ENCODE measurements at regions not wholly inside any gene's neighbourhood (a gene's known extent, or its start where the extent isn't known, plus 50 kb on each side); places are given as distances from the start of the nearest gene placed in this dataset.
"Not testable (repeated sequence)": the region's sequence is repeated elsewhere in the genome, so short reads cannot be mapped to it uniquely, and the experiment has no call there.

GRCh38 chr21:5105939-5106708 lies 5415.3 kb upstream of the TPTE start:
- not testable (repeated sequence) for DNase-seq

- peak; percentile 28 to 44 for DNase-seq
Measured at GRCh38 chr21:5106767-5107464, 5414.5 kb upstream of the TPTE start.

GRCh38 chr21:5107637-5108036 lies 5413.7 kb upstream of the TPTE start:
- not testable (repeated sequence) for DNase-seq

GRCh38 chr21:5108048-5108775 lies 5413.2 kb upstream of the TPTE start:
- DNase-seq = not testable (repeated sequence)

GRCh38 chr21:5111197-5111596 lies 5410.2 kb upstream of the TPTE start:
- not testable (repeated sequence) for DNase-seq

GRCh38 chr21:5113092-5113491 lies 5408.3 kb upstream of the TPTE start:
- not testable (repeated sequence) for DNase-seq

- not testable (repeated sequence) for DNase-seq
Measured at GRCh38 chr21:5114468-5114867, 5406.9 kb upstream of the TPTE start.

GRCh38 chr21:5114893-5115645 lies 5406.3 kb upstream of the TPTE start:
- DNase-seq = not testable (repeated sequence)

GRCh38 chr21:5115646-5116343 lies 5405.6 kb upstream of the TPTE start:
- DNase-seq = not testable (repeated sequence)

GRCh38 chr21:5116344-5117123 lies 5404.8 kb upstream of the TPTE start:
- not testable (repeated sequence) for DNase-seq

- DNase-seq = not testable (repeated sequence)
Measured at GRCh38 chr21:5117135-5117534, 5404.2 kb upstream of the TPTE start.

- not testable (repeated sequence) for DNase-seq
Measured at GRCh38 chr21:5117666-5118295, 5403.6 kb upstream of the TPTE start.

- not testable (repeated sequence) for DNase-seq
Measured at GRCh38 chr21:5118296-5118679, 5403.1 kb upstream of the TPTE start.

GRCh38 chr21:5119179-5119578 lies 5402.2 kb upstream of the TPTE start:
- not testable (repeated sequence) for DNase-seq

GRCh38 chr21:5121399-5121798 lies 5400.0 kb upstream of the TPTE start:
- DNase-seq = not testable (repeated sequence)

GRCh38 chr21:5121849-5122248 lies 5399.5 kb upstream of the TPTE start:
- DNase-seq = not testable (repeated sequence)

- DNase-seq = peak; percentile 79 to 86
Measured at GRCh38 chr21:5123655-5124054, 5397.7 kb upstream of the TPTE start.

- DNase-seq = peak; percentile 98
Measured at GRCh38 chr21:5128261-5128660, 5393.1 kb upstream of the TPTE start.

GRCh38 chr21:5133824-5134223 lies 5387.6 kb upstream of the TPTE start:
- not testable (repeated sequence) for DNase-seq

GRCh38 chr21:5136406-5136805 lies 5385.0 kb upstream of the TPTE start:
- DNase-seq = not testable (repeated sequence)

GRCh38 chr21:5137006-5137405 lies 5384.4 kb upstream of the TPTE start:
- not testable (repeated sequence) for DNase-seq
